Panc1 (cell line): ENCODE measurements at regions not wholly inside any gene's neighbourhood (a gene's known extent, or its start where the extent isn't known, plus 50 kb on each side); places are given as distances from the start of the nearest gene placed in this dataset.

ENCODE experiments used
- ATAC-seq: fragments of 200-7000 bp; cut with Tn5 transposase; 2 replicates; pipeline ENCODE4 v1.9.1; 2020; ENCODE audit warnings: mild to moderate bottlenecking, moderate library complexity
- BruUV-seq: library from RNA; stranded (reverse); fragments of 400-500 nt; replicated peaks from 2 replicates; lab custom pipeline; 2021; lab: Mats Ljungman, UMichigan
- CTCF ChIA-PET: fragments of 300-600 bp; sonication (Branson Sonifier 250); formaldehyde crosslinking; loops from one replicate; lab custom pipeline; 2022; ENCODE audit warnings: antibody characterized with exemption; lab: Charles Lee
- POLR2A ChIA-PET: fragments of 300-600 bp; sonication (Branson Sonifier 250); formaldehyde crosslinking; loops from one replicate; lab custom pipeline; 2022; ENCODE audit warnings: antibody characterized with exemption; lab: Charles Lee
- DNase-seq: peaks from one replicate; pipeline ENCODE4 v3.0.0-alpha.2; 2010; ENCODE audit warnings: low read depth, low spot score
- H3K27ac ChIP-seq: 2 replicates; pipeline ENCODE4 v1.5.1; 2011; ENCODE audit warnings: mild to moderate bottlenecking, low read length, inconsistent platforms
- H3K27me3 ChIP-seq: fragments of 200-500 bp; sonication (Bioruptor generic); 2 replicates; pipeline ENCODE4 v1.6.0; 2014; ENCODE audit warnings: low read length, inconsistent platforms; ENCODE audit not compliant: control insufficient read depth, insufficient read depth
- H3K36me3 ChIP-seq: fragments of 200-500 bp; sonication (Bioruptor generic); 2 replicates; pipeline ENCODE4 v1.5.1; 2014; ENCODE audit warnings: inconsistent platforms, mild to moderate bottlenecking, low read length, moderate library complexity; ENCODE audit not compliant: control insufficient read depth, insufficient read depth
- H3K4me1 ChIP-seq: 2 replicates; pipeline ENCODE4 v1.5.1; 2011; ENCODE audit warnings: inconsistent platforms, mild to moderate bottlenecking, low read length, moderate library complexity; ENCODE audit not compliant: control insufficient read depth, insufficient read depth
- H3K4me3 ChIP-seq, 2 experiments: 2 replicates each; pipeline ENCODE4 v1.5.1; 2011 to 2012; ENCODE audit warnings: low read depth in 2 of 2, low read length in 2 of 2, mild to moderate bottlenecking in 2 of 2, inconsistent platforms in 1 of 2, moderate library complexity in 1 of 2
- H3K9me3 ChIP-seq: fragments of 200-500 bp; sonication (Bioruptor generic); 2 replicates; pipeline ENCODE4 v1.5.1; 2014; ENCODE audit warnings: low read depth, mild to moderate bottlenecking, inconsistent platforms, low read length, moderate library complexity; ENCODE audit not compliant: control insufficient read depth, insufficient read depth
- CTCF ChIP-seq: fragments of 450-650 bp; IDR thresholded peaks from 2 replicates; pipeline ENCODE4 v1.5.1; 2017; ENCODE audit warnings: mild to moderate bottlenecking
- POLR2AphosphoS5 ChIP-seq: IDR thresholded peaks from 2 replicates; pipeline ENCODE4 v1.6.1; 2012; ENCODE audit warnings: mild to moderate bottlenecking, low read depth, low read length, moderate library complexity
- REST ChIP-seq, 2 experiments: IDR thresholded peaks; 2 replicates each; pipeline ENCODE4 v1.6.1; 2011 to 2012; ENCODE audit warnings: low read depth in 2 of 2, control low read depth in 1 of 2, low read length in 1 of 2, mild to moderate bottlenecking in 1 of 2, moderate library complexity in 1 of 2; ENCODE audit not compliant: insufficient read depth in 1 of 2
- SIN3A ChIP-seq: IDR thresholded peaks from 2 replicates; pipeline ENCODE4 v1.6.1; 2012; ENCODE audit warnings: low read depth, mild to moderate bottlenecking, low read length, moderate library complexity, borderline replicate concordance; ENCODE audit not compliant: insufficient read depth
- TCF7L2 ChIP-seq: IDR thresholded peaks from 2 replicates; pipeline ENCODE4 v1.6.1; 2011; ENCODE audit warnings: mild to moderate bottlenecking, low read depth, low read length, inconsistent platforms
- in situ Hi-C: cut with HindIII; loops from 2 replicates; pipeline ENCODE4 v1.10.0; 2016; ENCODE audit warnings: low sequenced_read_pairs, low pct_unique_long_range_greater_than_20kb
- intact Hi-C: fragments of 100-400 bp; cut with micrococcal nuclease; formaldehyde crosslinking; loops from one replicate; pipeline ENCODE4 v1.10.0; 2022; ENCODE audit not compliant: unreplicated experiment

GRCh38 chr7:115549910-115550309 is 480.7 kb downstream of the TFEC start:
- ATAC-seq: no peak
- no peak for TF ChIP-seq CTCF
- TF ChIP-seq REST (IDR thresholded peaks at IDR 0.05; ENCODE audit: insufficient read depth in 1 of 2, low read depth in 2 of 2, low read length in 1 of 2): no peak
- TF ChIP-seq TCF7L2: no peak
- TF ChIP-seq SIN3A: no peak
- TF ChIP-seq POLR2AphosphoS5: no peak
- no TSS peak for BruUV-seq

GRCh38 chr7:115548756-115549155 is 481.8 kb downstream of the TFEC start:
- no peak for ATAC-seq
- no peak overlapping the region for H3K27ac ChIP-seq
- TF ChIP-seq CTCF (no peak), SIN3A (no peak), TCF7L2 (no peak), POLR2AphosphoS5 (no peak), REST (IDR thresholded peaks at IDR 0.05; ENCODE audit: insufficient read depth in 1 of 2, low read depth in 2 of 2, low read length in 1 of 2) (no peak)
- intact Hi-C loops (no loop called here), in situ Hi-C loops (no loop called here)
- no peaks in the 10 kb centered on the region for H3K4me1 ChIP-seq
- BruUV-seq: no TSS peak
- H3K27me3 ChIP-seq: no peaks in the 10 kb centered on the region
- CTCF ChIA-PET: no interaction called here
- POLR2A ChIA-PET: interaction anchor here (0.6 kb wide), 1 partner anchor 312 kb away, joined by 5 read pairs; no protein-coding TSS in a partner anchor
- DNase-seq: no peak
- H3K9me3 ChIP-seq: no peaks in the 10 kb centered on the region
- no peak overlapping the region for H3K4me3 ChIP-seq
- no peaks in the 10 kb centered on the region for H3K36me3 ChIP-seq

More at GRCh38 chr7:115549910-115550309, 480.7 kb downstream of the TFEC start:
- H3K27me3 ChIP-seq: no peaks in the 10 kb centered on the region
- H3K4me3 ChIP-seq: no peak overlapping the region
- CTCF ChIA-PET: no interaction called here
- in situ Hi-C loops (no loop called here), intact Hi-C loops (no loop called here)
- no peak for DNase-seq
- no peak overlapping the region for H3K27ac ChIP-seq
- POLR2A ChIA-PET: no interaction called here
- no peaks in the 10 kb centered on the region for H3K9me3 ChIP-seq
- no peaks in the 10 kb centered on the region for H3K4me1 ChIP-seq
- H3K36me3 ChIP-seq: no peaks in the 10 kb centered on the region
